ENCODE measurements at regions not wholly inside any gene's neighbourhood (a gene's known extent, or its start where the extent isn't known, plus 50 kb on each side); places are given as distances from the start of the nearest gene placed in this dataset.

DNA sequence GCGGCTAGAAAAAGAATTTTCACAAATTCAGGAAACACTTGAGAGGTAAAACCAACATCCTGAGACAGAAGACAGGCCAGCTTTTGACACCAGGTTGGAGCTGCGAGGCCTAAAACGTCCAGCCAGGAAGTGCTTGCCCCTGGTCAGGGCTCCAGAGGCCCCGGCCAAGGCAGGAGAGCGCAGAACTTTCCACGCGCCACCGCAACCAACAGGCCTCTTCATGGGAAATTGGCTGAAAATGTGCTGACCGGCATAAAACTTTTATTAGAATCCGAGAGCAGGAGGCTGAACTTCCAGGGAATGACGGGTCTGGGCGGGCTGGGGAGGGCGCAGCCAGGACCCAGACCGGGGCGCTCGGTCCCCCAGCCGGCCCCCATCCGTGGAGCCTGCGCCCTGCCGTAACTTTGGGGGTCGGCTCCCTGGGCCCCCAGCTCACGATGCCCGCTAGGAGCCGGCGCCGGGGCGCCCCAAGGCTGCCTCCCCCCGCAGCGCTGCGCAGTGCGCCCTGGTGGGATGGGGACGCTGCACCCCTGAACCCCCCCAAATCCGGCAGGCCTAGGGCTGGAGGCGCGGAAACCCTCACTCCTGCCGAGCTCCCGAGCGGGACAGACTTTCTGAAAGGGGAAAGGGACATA lies 414.0 kb upstream of the MKI67 start:
- TF ChIP-seq, protein P1, sequence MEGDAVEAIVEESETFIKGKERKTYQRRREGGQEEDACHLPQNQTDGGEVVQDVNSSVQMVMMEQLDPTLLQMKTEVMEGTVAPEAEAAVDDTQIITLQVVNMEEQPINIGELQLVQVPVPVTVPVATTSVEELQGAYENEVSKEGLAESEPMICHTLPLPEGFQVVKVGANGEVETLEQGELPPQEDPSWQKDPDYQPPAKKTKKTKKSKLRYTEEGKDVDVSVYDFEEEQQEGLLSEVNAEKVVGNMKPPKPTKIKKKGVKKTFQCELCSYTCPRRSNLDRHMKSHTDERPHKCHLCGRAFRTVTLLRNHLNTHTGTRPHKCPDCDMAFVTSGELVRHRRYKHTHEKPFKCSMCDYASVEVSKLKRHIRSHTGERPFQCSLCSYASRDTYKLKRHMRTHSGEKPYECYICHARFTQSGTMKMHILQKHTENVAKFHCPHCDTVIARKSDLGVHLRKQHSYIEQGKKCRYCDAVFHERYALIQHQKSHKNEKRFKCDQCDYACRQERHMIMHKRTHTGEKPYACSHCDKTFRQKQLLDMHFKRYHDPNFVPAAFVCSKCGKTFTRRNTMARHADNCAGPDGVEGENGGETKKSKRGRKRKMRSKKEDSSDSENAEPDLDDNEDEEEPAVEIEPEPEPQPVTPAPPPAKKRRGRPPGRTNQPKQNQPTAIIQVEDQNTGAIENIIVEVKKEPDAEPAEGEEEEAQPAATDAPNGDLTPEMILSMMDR (IDR thresholded peaks at IDR 0.05; ENCODE audit: low read depth, low read length, poor library complexity, severe bottlenecking): no peak
- no peak for TF ChIP-seq EZH2phosphoT487 (IDR thresholded peaks at IDR 0.05; ENCODE audit: borderline replicate concordance, low read length)

All from DOHH2 (cell line).